ENCODE measurements at regions not wholly inside any gene's neighbourhood (a gene's known extent, or its start where the extent isn't known, plus 50 kb on each side); places are given as distances from the start of the nearest gene placed in this dataset.

DNA sequence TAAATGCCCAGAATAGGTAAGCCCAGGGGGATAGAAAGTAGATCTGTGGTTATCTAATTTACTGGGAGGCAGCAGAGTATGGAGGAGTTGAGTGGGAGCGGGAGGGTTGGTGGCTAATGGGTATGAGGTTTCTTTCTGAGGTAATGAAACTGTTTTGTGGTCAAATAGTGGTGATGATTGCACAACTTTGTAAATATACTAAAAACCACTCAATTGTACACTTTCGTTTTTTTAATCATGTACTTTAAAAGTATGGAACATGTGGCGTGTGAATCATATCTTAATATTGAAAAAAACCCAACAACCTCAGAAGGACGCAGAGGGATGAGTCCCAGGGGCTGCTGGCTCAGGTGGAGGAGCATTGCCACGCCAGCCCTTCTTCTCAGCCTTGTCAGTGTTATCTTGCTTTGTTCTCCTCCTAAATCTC lies 118.1 kb downstream of the WDR11 start:
- DNase-seq (ENCODE audit: low spot score) = no peak
- TF ChIP-seq, protein P1, sequence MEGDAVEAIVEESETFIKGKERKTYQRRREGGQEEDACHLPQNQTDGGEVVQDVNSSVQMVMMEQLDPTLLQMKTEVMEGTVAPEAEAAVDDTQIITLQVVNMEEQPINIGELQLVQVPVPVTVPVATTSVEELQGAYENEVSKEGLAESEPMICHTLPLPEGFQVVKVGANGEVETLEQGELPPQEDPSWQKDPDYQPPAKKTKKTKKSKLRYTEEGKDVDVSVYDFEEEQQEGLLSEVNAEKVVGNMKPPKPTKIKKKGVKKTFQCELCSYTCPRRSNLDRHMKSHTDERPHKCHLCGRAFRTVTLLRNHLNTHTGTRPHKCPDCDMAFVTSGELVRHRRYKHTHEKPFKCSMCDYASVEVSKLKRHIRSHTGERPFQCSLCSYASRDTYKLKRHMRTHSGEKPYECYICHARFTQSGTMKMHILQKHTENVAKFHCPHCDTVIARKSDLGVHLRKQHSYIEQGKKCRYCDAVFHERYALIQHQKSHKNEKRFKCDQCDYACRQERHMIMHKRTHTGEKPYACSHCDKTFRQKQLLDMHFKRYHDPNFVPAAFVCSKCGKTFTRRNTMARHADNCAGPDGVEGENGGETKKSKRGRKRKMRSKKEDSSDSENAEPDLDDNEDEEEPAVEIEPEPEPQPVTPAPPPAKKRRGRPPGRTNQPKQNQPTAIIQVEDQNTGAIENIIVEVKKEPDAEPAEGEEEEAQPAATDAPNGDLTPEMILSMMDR (conservative IDR thresholded peaks at IDR 0.05; ENCODE audit: low read depth) = no peak
- ChIA-PET POLR2A (ENCODE audit: low non-redundant PET) (no interaction called here), CTCF (interaction anchor here (0.6 kb wide), 1 partner anchor 211 kb away, joined by 3 read pairs; no protein-coding TSS in a partner anchor)
- no peak overlapping the region for H3K27ac ChIP-seq

DNA sequence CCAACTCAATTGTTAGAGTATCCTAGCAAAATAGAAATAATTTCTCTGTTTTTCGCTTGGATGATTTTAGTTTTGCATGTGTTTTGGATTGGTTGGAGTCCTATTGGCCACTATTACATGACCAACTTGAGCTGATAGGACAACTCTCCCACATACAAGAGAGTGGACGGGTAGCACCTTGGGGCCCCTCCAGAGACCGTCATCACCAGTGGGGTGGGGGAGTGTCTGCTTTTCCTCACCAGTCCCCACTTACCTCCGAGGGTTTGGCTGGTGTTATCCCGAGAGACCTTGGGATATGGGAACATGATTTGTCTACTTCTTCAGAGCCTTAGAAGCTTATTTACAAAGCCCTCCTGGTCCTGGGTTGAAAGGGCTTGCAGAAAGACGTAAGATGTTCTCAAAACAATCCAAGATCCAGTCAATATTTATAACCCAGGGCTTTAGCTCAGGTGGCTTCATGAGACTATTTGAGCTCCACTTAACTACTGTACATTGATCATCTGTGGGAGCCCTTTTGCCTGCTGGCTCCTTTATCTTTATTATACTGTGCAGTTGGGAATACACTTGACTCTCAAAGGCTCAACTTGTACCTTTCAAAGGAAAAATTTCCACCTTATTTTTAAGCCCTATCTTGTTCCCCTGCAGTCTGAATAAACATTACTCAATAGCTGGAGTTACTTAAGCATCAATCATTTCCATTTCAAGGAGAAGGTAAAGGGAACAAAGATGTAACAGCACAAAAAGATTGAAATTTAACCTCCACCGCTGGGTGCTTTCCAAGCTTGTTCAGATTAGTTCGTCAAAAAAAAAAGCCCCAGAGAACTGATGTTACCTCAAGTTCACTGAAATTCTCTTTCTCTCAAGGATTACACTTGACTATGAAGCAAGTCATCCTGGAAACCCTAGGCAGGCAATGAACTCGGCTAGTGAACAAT lies 119.7 kb downstream of the WDR11 start:
- ChIA-PET CTCF (interaction anchor here (0.5 to 0.6 kb wide), 2 partner anchors 159 to 308 kb away, joined by 3 to 4 read pairs; no protein-coding TSS in a partner anchor), POLR2A (ENCODE audit: low non-redundant PET) (no interaction called here)
- no peak overlapping the region for H3K27ac ChIP-seq
- DNase-seq (ENCODE audit: low spot score) = no peak
- TF ChIP-seq, protein P1 (conservative IDR thresholded peaks at IDR 0.05; ENCODE audit: low read depth) = no peak

DNA sequence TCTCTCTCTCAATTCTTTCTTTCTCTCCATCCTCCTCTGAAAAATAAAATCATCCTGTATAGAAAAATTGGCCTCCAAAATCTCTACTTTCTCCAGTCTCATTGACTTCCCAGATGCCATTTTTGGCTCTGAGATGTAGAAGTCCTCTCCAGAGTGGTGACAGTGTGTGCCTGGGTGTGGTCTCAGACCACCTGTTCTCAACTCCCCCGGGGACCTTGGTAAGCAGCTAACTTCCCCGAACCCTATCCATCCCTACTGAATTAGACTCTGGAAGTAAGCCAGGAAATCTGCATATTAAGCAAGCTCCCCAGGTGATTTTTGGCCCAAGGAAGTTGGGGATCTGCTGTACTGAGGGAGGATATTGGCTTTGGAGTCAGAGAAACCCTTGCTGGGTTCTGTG lies 120.5 kb downstream of the WDR11 start:
- DNase-seq (ENCODE audit: low spot score) = no peak
- ChIA-PET CTCF (interaction anchor here (0.6 kb wide), 1 partner anchor 307 kb away, joined by 3 read pairs; no protein-coding TSS in a partner anchor), POLR2A (ENCODE audit: low non-redundant PET) (no interaction called here)
- TF ChIP-seq, protein P1 (conservative IDR thresholded peaks at IDR 0.05; ENCODE audit: low read depth) = no peak
- no peak overlapping the region for H3K27ac ChIP-seq

DNA sequence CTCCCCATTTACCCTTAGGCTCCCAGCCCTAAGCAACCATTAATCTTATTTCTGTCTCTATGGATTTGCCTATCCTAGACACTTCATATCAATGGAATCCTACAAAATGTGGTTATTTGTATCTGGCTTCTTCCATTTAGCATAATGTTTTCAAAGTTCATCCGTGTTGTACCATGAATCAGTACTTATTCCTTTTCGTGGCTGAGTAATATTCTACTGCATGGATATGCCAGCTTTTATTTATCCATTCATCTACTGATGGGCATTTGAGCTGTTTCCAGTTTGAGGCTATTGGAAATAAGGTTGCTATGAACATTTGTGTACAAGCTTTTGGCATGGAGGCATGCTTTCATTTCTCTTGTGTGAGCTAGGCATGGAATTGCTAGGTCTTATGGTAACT lies 121.1 kb downstream of the WDR11 start:
- TF ChIP-seq, protein P1 (conservative IDR thresholded peaks at IDR 0.05; ENCODE audit: low read depth) = no peak
- POLR2A ChIA-PET (ENCODE audit: low non-redundant PET) = no interaction called here
- CTCF ChIA-PET = no interaction called here
- H3K27ac ChIP-seq = no peak overlapping the region
- DNase-seq (ENCODE audit: low spot score) = no peak

DNA sequence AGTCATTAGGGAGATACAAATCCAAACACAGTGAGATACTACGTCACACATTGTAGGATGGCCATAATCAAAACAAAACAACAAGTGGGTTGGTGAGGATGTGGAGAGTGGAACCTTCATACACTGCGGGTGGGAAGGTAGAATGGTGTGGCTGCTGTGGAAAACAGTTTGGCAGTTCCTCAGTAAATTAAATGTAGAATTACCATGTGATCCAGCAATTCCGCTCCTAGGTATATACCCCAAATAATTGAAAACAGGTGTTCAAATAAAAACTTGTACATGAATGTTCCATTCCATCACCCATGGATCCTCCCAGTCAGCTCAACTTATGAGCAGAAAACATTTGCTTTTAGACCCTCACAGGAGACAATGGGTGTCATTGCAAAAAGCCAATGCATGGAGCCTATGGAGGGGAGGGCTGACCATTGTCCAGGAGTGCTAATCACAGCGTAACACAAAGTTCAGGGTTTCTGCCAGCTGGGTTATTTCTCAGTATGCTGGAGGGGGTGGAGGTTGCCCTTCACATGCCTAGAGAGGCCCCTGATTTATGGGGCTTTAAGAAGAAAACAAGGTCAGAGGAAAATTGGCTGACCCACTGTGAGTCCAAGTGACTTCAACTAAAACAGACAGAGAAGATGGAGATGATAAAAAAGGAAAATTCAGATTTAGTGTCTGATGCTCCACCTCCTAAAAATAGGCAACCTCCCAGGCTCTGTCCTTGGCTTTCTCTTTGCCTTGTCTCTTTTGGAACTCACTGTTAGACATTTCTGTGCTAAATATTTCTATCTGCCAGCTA lies 124.1 kb downstream of the WDR11 start:
- CTCF ChIA-PET = interaction anchor here (0.8 kb wide), 1 partner anchor 41 kb away, joined by 4 read pairs; no protein-coding TSS in a partner anchor
- POLR2A ChIA-PET (ENCODE audit: low non-redundant PET) = no interaction called here
- TF ChIP-seq, protein P1 (conservative IDR thresholded peaks at IDR 0.05; ENCODE audit: low read depth) = no peak
- no peak for DNase-seq (ENCODE audit: low spot score)
- no peak overlapping the region for H3K27ac ChIP-seq

DNA sequence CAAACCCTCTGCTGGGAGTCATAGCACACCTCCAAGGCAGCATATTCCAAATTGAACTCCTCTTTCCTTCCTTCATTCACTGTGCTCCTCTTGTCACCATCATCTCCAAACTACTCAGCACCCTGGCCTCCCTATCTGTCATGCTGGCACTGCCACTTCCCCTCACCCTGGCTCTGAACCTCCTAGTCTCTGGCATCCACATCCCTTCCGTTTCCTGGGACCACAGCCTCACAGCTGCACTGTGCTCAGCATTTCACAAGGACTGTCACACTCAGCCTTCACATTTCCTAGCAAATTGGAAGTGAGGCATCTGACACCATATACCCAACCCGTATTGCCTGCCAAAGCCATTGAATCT lies 124.7 kb downstream of the WDR11 start:
- ChIA-PET CTCF (interaction anchor here (0.8 kb wide), 1 partner anchor 42 kb away, joined by 4 read pairs; no protein-coding TSS in a partner anchor), POLR2A (ENCODE audit: low non-redundant PET) (no interaction called here)
- TF ChIP-seq, protein P1 (conservative IDR thresholded peaks at IDR 0.05; ENCODE audit: low read depth) = no peak
- H3K27ac ChIP-seq = no peak overlapping the region
- DNase-seq (ENCODE audit: low spot score) = no peak
